Small intestine (tissue), 7 donors: ENCODE measurements at regions not wholly inside any gene's neighbourhood (a gene's known extent, or its start where the extent isn't known, plus 50 kb on each side); places are given as distances from the start of the nearest gene placed in this dataset.

ENCODE experiments used
- DNase-seq, 2 donors: peaks; one replicate each; pipeline versions ENCODE4 v3.0.0 to v3.0.0-alpha.2; 2013
- FAIRE-seq: peaks from 2 replicates; lab custom pipeline; 2012; peaks lifted over from hg19 to GRCh38; lab: Jason Lieb, UNC
- H3K27ac ChIP-seq, 3 donors: one replicate each; pipeline ENCODE4 v1.5.1; 2013; ENCODE audit warnings: low read length in 2 of 3, mild to moderate bottlenecking in 2 of 3, control low read depth in 1 of 3, inconsistent platforms in 1 of 3, low read depth in 1 of 3, moderate library complexity in 1 of 3
- H3K27me3 ChIP-seq, 3 donors: one replicate each; pipeline ENCODE4 v1.6.1; 2013; ENCODE audit warnings: low read length in 3 of 3, inconsistent platforms in 1 of 3; ENCODE audit not compliant: control insufficient read depth in 3 of 3, insufficient read depth in 3 of 3
- H3K36me3 ChIP-seq, 3 donors: one replicate each; pipeline ENCODE4 v1.6.1; 2013; ENCODE audit warnings: low read length in 3 of 3, inconsistent platforms in 1 of 3, low read depth in 1 of 3, mild to moderate bottlenecking in 1 of 3, moderate library complexity in 1 of 3; ENCODE audit not compliant: control insufficient read depth in 3 of 3, insufficient read depth in 2 of 3
- H3K4me1 ChIP-seq, 3 donors: one replicate each; pipeline ENCODE4 v1.6.1; 2013; ENCODE audit warnings: low read length in 2 of 3, inconsistent platforms in 1 of 3, low read depth in 1 of 3, mild to moderate bottlenecking in 1 of 3, moderate library complexity in 1 of 3; ENCODE audit not compliant: control insufficient read depth in 3 of 3, insufficient read depth in 2 of 3
- H3K4me3 ChIP-seq, 3 donors: one replicate each; pipeline ENCODE4 v1.5.1; 2013; ENCODE audit warnings: low read length in 3 of 3, control low read depth in 1 of 3, inconsistent platforms in 1 of 3, low read depth in 1 of 3, mild to moderate bottlenecking in 1 of 3, moderate library complexity in 1 of 3
- H3K9me3 ChIP-seq, 2 donors: one replicate each; pipeline ENCODE4 v1.6.1; 2013; ENCODE audit warnings: low read depth in 1 of 2, low read length in 1 of 2; ENCODE audit not compliant: control insufficient read depth in 2 of 2, insufficient read depth in 1 of 2
- WGBS, 3 donors: extraction: QIAGEN DNeasy Blood & Tissue Kit; methylation state at CpG; one replicate each; pipeline ENCODE4 v1.1.7; 2013; 5-methylcytosine and 5-hydroxymethylcytosine counted together
- donor health status: healthy with polysubstance abuse.
- donor health status: control.
- donor health status: control.
- donor health status: Bipolar disorder and iron deficiency.
- donor health status: healthy.

- DNase-seq: no peak
- Histone ChIP-seq H3K27ac (no peak overlapping the region), H3K36me3 (no peaks in the 10 kb centered on the region), H3K4me1 (no peaks in the 10 kb centered on the region), H3K4me3 (no peak overlapping the region), H3K27me3 (no peaks in the 10 kb centered on the region), H3K9me3 (no peaks in the 10 kb centered on the region)
- FAIRE-seq: no peak
- 78 to 82% (median 79%) methylated on average over 11 to 16 of the region's 16 CpGs for WGBS, 3 donors
Observed at GRCh38 chrX:110558406-110558805, 199.8 kb downstream of the RTL9 start.

GRCh38 chrX:110561034-110561433 is 202.4 kb downstream of the RTL9 start:
- H3K4me1 ChIP-seq: no peaks in the 10 kb centered on the region
- H3K9me3 ChIP-seq: no peaks in the 10 kb centered on the region
- DNase-seq (no peak), FAIRE-seq (no peak)
- no peak overlapping the region for H3K27ac ChIP-seq
- H3K27me3 ChIP-seq: no peaks in the 10 kb centered on the region
- H3K36me3 ChIP-seq: no peaks in the 10 kb centered on the region
- WGBS, 3 donors: 38 to 59% (median 50%) methylated on average over 2 of the region's 2 CpGs
- no peak overlapping the region for H3K4me3 ChIP-seq

- Histone ChIP-seq H3K4me3 (no peak overlapping the region), H3K4me1 (no peaks in the 10 kb centered on the region), H3K27me3 (no peaks in the 10 kb centered on the region), H3K36me3 (no peaks in the 10 kb centered on the region), H3K9me3 (no peaks in the 10 kb centered on the region), H3K27ac (no peak overlapping the region)
- no peak for FAIRE-seq
- no peak for DNase-seq
Observed at GRCh38 chrX:110563282-110563681, 204.6 kb downstream of the RTL9 start.

- H3K36me3 ChIP-seq: no peaks in the 10 kb centered on the region
- no peak overlapping the region for H3K4me3 ChIP-seq
- WGBS, 3 donors: 44 to 59% (median 58%) methylated on average over 2 of the region's 2 CpGs
- H3K27ac ChIP-seq: no peak overlapping the region
- H3K9me3 ChIP-seq: no peaks in the 10 kb centered on the region
- no peak for FAIRE-seq
- no peak for DNase-seq
- no peaks in the 10 kb centered on the region for H3K4me1 ChIP-seq
- no peaks in the 10 kb centered on the region for H3K27me3 ChIP-seq
Observed at GRCh38 chrX:110568441-110568840, 209.8 kb downstream of the RTL9 start.

GRCh38 chrX:110569506-110569905 is 210.9 kb downstream of the RTL9 start:
- 48 to 59% (median 58%) methylated on average over 1 of the region's 1 CpG for WGBS, 3 donors
- Histone ChIP-seq H3K4me3 (no peak overlapping the region), H3K27ac (no peak overlapping the region), H3K4me1 (no peaks in the 10 kb centered on the region), H3K36me3 (no peaks in the 10 kb centered on the region), H3K27me3 (no peaks in the 10 kb centered on the region), H3K9me3 (no peaks in the 10 kb centered on the region)
- no peak for DNase-seq
- FAIRE-seq: no peak

- Histone ChIP-seq H3K27me3 (no peaks in the 10 kb centered on the region), H3K27ac (no peak overlapping the region), H3K9me3 (no peaks in the 10 kb centered on the region), H3K36me3 (no peaks in the 10 kb centered on the region), H3K4me1 (no peaks in the 10 kb centered on the region), H3K4me3 (no peak overlapping the region)
- DNase-seq (no peak), FAIRE-seq (no peak)
Observed at GRCh38 chrX:110578270-110578669, 217.3 kb downstream of the CHRDL1 start.

- no peaks in the 10 kb centered on the region for H3K4me1 ChIP-seq
- 49 to 61% (median 60%) methylated on average over 3 of the region's 3 CpGs for WGBS, 3 donors
- no peak overlapping the region for H3K4me3 ChIP-seq
- no peaks in the 10 kb centered on the region for H3K27me3 ChIP-seq
- FAIRE-seq (no peak), DNase-seq (no peak)
- H3K36me3 ChIP-seq: no peaks in the 10 kb centered on the region
- no peaks in the 10 kb centered on the region for H3K9me3 ChIP-seq
- no peak overlapping the region for H3K27ac ChIP-seq
Observed at GRCh38 chrX:110584083-110584482, 211.5 kb downstream of the CHRDL1 start.

GRCh38 chrX:110588164-110588563 is 207.5 kb downstream of the CHRDL1 start:
- no peaks in the 10 kb centered on the region for H3K36me3 ChIP-seq
- no peaks in the 10 kb centered on the region for H3K9me3 ChIP-seq
- no peaks in the 10 kb centered on the region for H3K27me3 ChIP-seq
- DNase-seq (peak; percentile 17 to 32), FAIRE-seq (no peak)
- no peak overlapping the region for H3K27ac ChIP-seq
- no peaks in the 10 kb centered on the region for H3K4me1 ChIP-seq
- WGBS, 3 donors: 5 to 22% (median 6%) methylated on average over 2 of the region's 2 CpGs
- H3K4me3 ChIP-seq: no peak overlapping the region

GRCh38 chrX:110588853-110589252 is 206.8 kb downstream of the CHRDL1 start:
- FAIRE-seq (peak; percentile 53), DNase-seq (peak; percentile 19 to 57)
- WGBS, 3 donors: 25 to 52% (median 48%) methylated on average over 2 of the region's 2 CpGs
- no peak overlapping the region for H3K4me3 ChIP-seq
- no peak overlapping the region for H3K27ac ChIP-seq
- H3K9me3 ChIP-seq: no peaks in the 10 kb centered on the region
- H3K27me3 ChIP-seq: no peaks in the 10 kb centered on the region
- H3K36me3 ChIP-seq: no peaks in the 10 kb centered on the region
- no peaks in the 10 kb centered on the region for H3K4me1 ChIP-seq
